A549 (cell line): ENCODE measurements at regions not wholly inside any gene's neighbourhood (a gene's known extent, or its start where the extent isn't known, plus 50 kb on each side); places are given as distances from the start of the nearest gene placed in this dataset.

Experiments
- ATAC-seq, 2 experiments: fragments of 200-7000 bp in 1 of 2; fragments of >200 bp in 1 of 2; cut with Nextera tagmentation in 1 of 2; cut with Tn5 transposase in 1 of 2; 3 replicates each; pipeline versions ENCODE4 v1.8.0 to v1.9.1; 2018 to 2020; ENCODE audit warnings: mild to moderate bottlenecking in 1 of 2, moderate library complexity in 1 of 2
- CTCF ChIA-PET: fragments of 300-600 bp; sonication (Branson Sonifier 250); formaldehyde crosslinking; extraction: SDS; loops from one replicate; lab custom pipeline; 2021; ENCODE audit warnings: antibody characterized with exemption, inconsistent platforms; lab: Yijun Ruan, JAX
- POLR2A ChIA-PET: fragments of 350-600 bp; formaldehyde crosslinking; extraction: SDS; loops from one replicate; lab custom pipeline; 2021; ENCODE audit warnings: antibody characterized with exemption, inconsistent platforms; lab: Yijun Ruan, JAX
- DNase-seq, 2 experiments: peaks; one replicate each; pipeline versions ENCODE4 v3.0.0 to v3.0.0-alpha.2; 2011 to 2016; ENCODE audit warnings: low read depth in 1 of 2, low spot score in 1 of 2
- FAIRE-seq: peaks from 2 replicates; lab custom pipeline; 2011; peaks lifted over from hg19 to GRCh38; lab: Jason Lieb, UNC
- H3K27ac ChIP-seq, 2 experiments: fragments of >200 bp; sonication (Bioruptor Twin); formaldehyde crosslinking; 3 replicates each; pipeline ENCODE4 v1.5.1; 2016 to 2017
- H3K4me1 ChIP-seq: fragments of >200 bp; sonication (Bioruptor Twin); formaldehyde crosslinking; 3 replicates; pipeline ENCODE4 v1.6.1; 2016
- H3K4me2 ChIP-seq: fragments of >200 bp; sonication (Bioruptor Twin); formaldehyde crosslinking; 3 replicates; pipeline ENCODE4 v1.6.1; 2016
- H3K4me3 ChIP-seq: fragments of >200 bp; sonication (Bioruptor Twin); formaldehyde crosslinking; 3 replicates; pipeline ENCODE4 v1.5.1; 2016
- H3K9me3 ChIP-seq: fragments of >200 bp; sonication (Bioruptor Twin); formaldehyde crosslinking; 3 replicates; pipeline ENCODE4 v1.6.1; 2016
- CBX2 ChIP-seq: fragments of 200-600 bp; sonication (generic); IDR thresholded peaks from 2 replicates; pipeline ENCODE4 v1.6.1; 2016; ENCODE audit warnings: low read depth, mild to moderate bottlenecking, borderline replicate concordance
- CBX8 ChIP-seq: fragments of 200-600 bp; sonication (generic); IDR thresholded peaks from 2 replicates; pipeline ENCODE4 v1.6.1; 2016
- EHMT2 ChIP-seq: fragments of 200-600 bp; sonication (generic); IDR thresholded peaks from 2 replicates; pipeline ENCODE4 v1.6.1; 2016; ENCODE audit warnings: antibody characterized with exemption, low read depth, mild to moderate bottlenecking, moderate library complexity
- FOSL2 ChIP-seq, 2 experiments: fragments of 450-650 bp in 1 of 2; fragments of >200 bp in 1 of 2; sonication (Bioruptor Twin) in 1 of 2; formaldehyde crosslinking; IDR thresholded peaks; 2 replicates each; pipeline versions ENCODE4 v1.5.0 to v1.6.1; 2016 to 2020; ENCODE audit warnings: mild to moderate bottlenecking in 1 of 2, moderate library complexity in 1 of 2
- FOXS1 ChIP-seq: fragments of 250-450 bp; sonication (Bioruptor Pico); IDR thresholded peaks from 2 replicates; pipeline ENCODE4 v1.5.0; 2020; ENCODE audit warnings: mild to moderate bottlenecking, moderate library complexity
- HEYL ChIP-seq: fragments of 250-450 bp; sonication (Bioruptor Pico); IDR thresholded peaks from 2 replicates; pipeline ENCODE4 v1.8.0; 2021; ENCODE audit warnings: mild to moderate bottlenecking, moderate library complexity
- HOXB5 ChIP-seq: fragments of 250-450 bp; sonication (Bioruptor Pico); IDR thresholded peaks from 2 replicates; pipeline ENCODE4 v1.5.0; 2020; ENCODE audit warnings: mild to moderate bottlenecking, moderate library complexity
- JUNB ChIP-seq: fragments of >200 bp; sonication (Bioruptor Twin); formaldehyde crosslinking; IDR thresholded peaks from 2 replicates; pipeline ENCODE4 v1.6.1; 2016
- KDM1A ChIP-seq: fragments of 200-600 bp; sonication (generic); IDR thresholded peaks from 2 replicates; pipeline ENCODE4 v1.6.1; 2016; ENCODE audit warnings: low read depth, mild to moderate bottlenecking
- KDM5A ChIP-seq: fragments of 200-600 bp; sonication (generic); IDR thresholded peaks from 2 replicates; pipeline ENCODE4 v1.6.1; 2016; ENCODE audit warnings: antibody characterized with exemption, mild to moderate bottlenecking
- MYC ChIP-seq: IDR thresholded peaks from 2 replicates; pipeline ENCODE4 v1.6.1; 2012; ENCODE audit warnings: mild to moderate bottlenecking, inconsistent platforms, low read length, improper control_type of control experiment, borderline replicate concordance
- NFE2L2 ChIP-seq: fragments of 150-350 bp; conservative IDR thresholded peaks from 2 replicates; pipeline ENCODE4 v1.6.1; 2014; ENCODE audit warnings: low read length
- NPAS2 ChIP-seq: fragments of 250-450 bp; sonication (Bioruptor Pico); IDR thresholded peaks from 2 replicates; pipeline ENCODE4 v1.8.0; 2022; ENCODE audit warnings: mild to moderate bottlenecking, moderate library complexity, borderline replicate concordance
- PHF8 ChIP-seq: fragments of 200-600 bp; sonication (generic); IDR thresholded peaks from 2 replicates; pipeline ENCODE4 v1.6.1; 2016; ENCODE audit warnings: low read depth, mild to moderate bottlenecking, antibody characterized with exemption, moderate library complexity, borderline replicate concordance
- POLR2AphosphoS2 ChIP-seq: conservative IDR thresholded peaks from 2 replicates; pipeline ENCODE4 v1.6.1; 2012; ENCODE audit warnings: low read length, improper control_type of control experiment, inconsistent platforms
- ZC3H11A ChIP-seq: fragments of 450-650 bp; IDR thresholded peaks from 2 replicates; pipeline ENCODE4 v1.6.1; 2014; ENCODE audit warnings: antibody characterized with exemption, mild to moderate bottlenecking
- ZSCAN20 ChIP-seq: fragments of 250-450 bp; sonication (Bioruptor Pico); IDR thresholded peaks from 2 replicates; pipeline ENCODE4 v1.8.0; 2022; ENCODE audit warnings: mild to moderate bottlenecking, moderate library complexity
- WGBS: methylation state at CpG from one replicate; pipeline ENCODE4 v1.1.6; 2017; ENCODE audit errors: missing lambda C conversion rate; 5-methylcytosine and 5-hydroxymethylcytosine counted together
- TF ChIP-seq, protein P1 (sequence below): IDR thresholded peaks from 2 replicates; pipeline ENCODE4 v1.6.1; 2012
- TF ChIP-seq, protein P2 (sequence below): fragments of 450-650 bp; IDR thresholded peaks from 2 replicates; pipeline ENCODE4 v1.6.1; 2014; ENCODE audit warnings: antibody characterized with exemption
- TF ChIP-seq, protein P3 (sequence below): IDR thresholded peaks from 2 replicates; pipeline ENCODE4 v1.6.1; 2012
- TF ChIP-seq, protein P4 (sequence below): fragments of 150-350 bp; IDR thresholded peaks from 2 replicates; pipeline ENCODE4 v1.6.1; 2014; ENCODE audit warnings: low read depth, mild to moderate bottlenecking, low read length
- TF ChIP-seq, protein P5 (sequence below): fragments of >200 bp; sonication (Bioruptor Twin); formaldehyde crosslinking; IDR thresholded peaks from 3 replicates; pipeline ENCODE4 v1.5.1; 2016

DNA sequence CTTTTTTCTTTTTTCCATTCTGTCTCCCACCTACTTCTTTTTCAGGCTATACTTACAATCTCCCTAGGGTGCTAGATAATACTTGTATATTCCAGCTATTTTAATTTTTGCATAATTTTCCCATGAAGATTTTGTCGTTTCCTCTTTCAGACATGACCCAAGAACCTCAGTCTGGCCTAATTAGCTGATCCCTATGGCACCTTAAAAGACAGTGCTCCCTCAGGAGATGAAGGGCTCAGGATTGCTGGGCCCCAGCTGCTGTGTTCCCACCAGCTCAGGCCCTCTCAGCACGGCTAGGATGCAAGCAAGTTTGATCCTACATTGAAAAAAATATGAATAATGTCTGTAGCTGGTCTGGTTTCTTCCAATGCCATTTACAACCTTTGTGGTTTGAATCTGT is 55.0 kb upstream of the RGS5 start:
- Histone ChIP-seq H3K4me1 (no peaks in the 10 kb centered on the region), H3K27ac (no peak overlapping the region), H3K4me3 (no peak overlapping the region), H3K9me3 (no peaks in the 10 kb centered on the region)
- ChIA-PET POLR2A (no interaction called here), CTCF (interaction anchor here (0.7 to 1.3 kb wide), 3 partner anchors 64 to 939 kb away, joined by 3 read pairs; no protein-coding TSS in a partner anchor)
- DNase-seq = no peak
- WGBS = 14% methylated on average over 2 of the region's 2 CpGs
- no peak for TF ChIP-seq HEYL
- no peak for TF ChIP-seq NPAS2 (CRISPR knock-in tag)
- no peak for TF ChIP-seq NFE2L2
- no peak for TF ChIP-seq ZC3H11A
- TF ChIP-seq EHMT2 = no peak
- TF ChIP-seq KDM5A = no peak
- no peak for TF ChIP-seq ZSCAN20 (CRISPR knock-in tag)
- no peak for TF ChIP-seq CBX8
- TF ChIP-seq, protein P1, sequence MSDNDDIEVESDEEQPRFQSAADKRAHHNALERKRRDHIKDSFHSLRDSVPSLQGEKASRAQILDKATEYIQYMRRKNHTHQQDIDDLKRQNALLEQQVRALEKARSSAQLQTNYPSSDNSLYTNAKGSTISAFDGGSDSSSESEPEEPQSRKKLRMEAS = no peak
- TF ChIP-seq, protein P2, sequence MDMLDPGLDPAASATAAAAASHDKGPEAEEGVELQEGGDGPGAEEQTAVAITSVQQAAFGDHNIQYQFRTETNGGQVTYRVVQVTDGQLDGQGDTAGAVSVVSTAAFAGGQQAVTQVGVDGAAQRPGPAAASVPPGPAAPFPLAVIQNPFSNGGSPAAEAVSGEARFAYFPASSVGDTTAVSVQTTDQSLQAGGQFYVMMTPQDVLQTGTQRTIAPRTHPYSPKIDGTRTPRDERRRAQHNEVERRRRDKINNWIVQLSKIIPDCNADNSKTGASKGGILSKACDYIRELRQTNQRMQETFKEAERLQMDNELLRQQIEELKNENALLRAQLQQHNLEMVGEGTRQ = no peak
- TF ChIP-seq, protein P3, sequence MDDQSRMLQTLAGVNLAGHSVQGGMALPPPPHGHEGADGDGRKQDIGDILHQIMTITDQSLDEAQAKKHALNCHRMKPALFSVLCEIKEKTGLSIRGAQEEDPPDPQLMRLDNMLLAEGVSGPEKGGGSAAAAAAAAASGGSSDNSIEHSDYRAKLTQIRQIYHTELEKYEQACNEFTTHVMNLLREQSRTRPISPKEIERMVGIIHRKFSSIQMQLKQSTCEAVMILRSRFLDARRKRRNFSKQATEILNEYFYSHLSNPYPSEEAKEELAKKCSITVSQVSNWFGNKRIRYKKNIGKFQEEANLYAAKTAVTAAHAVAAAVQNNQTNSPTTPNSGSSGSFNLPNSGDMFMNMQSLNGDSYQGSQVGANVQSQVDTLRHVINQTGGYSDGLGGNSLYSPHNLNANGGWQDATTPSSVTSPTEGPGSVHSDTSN = no peak
- TF ChIP-seq JUNB = no peak
- TF ChIP-seq PHF8 = no peak
- TF ChIP-seq, protein P4, sequence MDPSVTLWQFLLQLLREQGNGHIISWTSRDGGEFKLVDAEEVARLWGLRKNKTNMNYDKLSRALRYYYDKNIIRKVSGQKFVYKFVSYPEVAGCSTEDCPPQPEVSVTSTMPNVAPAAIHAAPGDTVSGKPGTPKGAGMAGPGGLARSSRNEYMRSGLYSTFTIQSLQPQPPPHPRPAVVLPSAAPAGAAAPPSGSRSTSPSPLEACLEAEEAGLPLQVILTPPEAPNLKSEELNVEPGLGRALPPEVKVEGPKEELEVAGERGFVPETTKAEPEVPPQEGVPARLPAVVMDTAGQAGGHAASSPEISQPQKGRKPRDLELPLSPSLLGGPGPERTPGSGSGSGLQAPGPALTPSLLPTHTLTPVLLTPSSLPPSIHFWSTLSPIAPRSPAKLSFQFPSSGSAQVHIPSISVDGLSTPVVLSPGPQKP = no peak
- TF ChIP-seq POLR2AphosphoS2 = no peak
- no peak for TF ChIP-seq KDM1A
- no peak for TF ChIP-seq HOXB5
- TF ChIP-seq, protein P5, sequence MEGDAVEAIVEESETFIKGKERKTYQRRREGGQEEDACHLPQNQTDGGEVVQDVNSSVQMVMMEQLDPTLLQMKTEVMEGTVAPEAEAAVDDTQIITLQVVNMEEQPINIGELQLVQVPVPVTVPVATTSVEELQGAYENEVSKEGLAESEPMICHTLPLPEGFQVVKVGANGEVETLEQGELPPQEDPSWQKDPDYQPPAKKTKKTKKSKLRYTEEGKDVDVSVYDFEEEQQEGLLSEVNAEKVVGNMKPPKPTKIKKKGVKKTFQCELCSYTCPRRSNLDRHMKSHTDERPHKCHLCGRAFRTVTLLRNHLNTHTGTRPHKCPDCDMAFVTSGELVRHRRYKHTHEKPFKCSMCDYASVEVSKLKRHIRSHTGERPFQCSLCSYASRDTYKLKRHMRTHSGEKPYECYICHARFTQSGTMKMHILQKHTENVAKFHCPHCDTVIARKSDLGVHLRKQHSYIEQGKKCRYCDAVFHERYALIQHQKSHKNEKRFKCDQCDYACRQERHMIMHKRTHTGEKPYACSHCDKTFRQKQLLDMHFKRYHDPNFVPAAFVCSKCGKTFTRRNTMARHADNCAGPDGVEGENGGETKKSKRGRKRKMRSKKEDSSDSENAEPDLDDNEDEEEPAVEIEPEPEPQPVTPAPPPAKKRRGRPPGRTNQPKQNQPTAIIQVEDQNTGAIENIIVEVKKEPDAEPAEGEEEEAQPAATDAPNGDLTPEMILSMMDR = no peak
- TF ChIP-seq, all 56 proteins: peak for 0
- no peak overlapping the region for H3K4me2 ChIP-seq
- ATAC-seq (no peak), FAIRE-seq (no peak)

DNA sequence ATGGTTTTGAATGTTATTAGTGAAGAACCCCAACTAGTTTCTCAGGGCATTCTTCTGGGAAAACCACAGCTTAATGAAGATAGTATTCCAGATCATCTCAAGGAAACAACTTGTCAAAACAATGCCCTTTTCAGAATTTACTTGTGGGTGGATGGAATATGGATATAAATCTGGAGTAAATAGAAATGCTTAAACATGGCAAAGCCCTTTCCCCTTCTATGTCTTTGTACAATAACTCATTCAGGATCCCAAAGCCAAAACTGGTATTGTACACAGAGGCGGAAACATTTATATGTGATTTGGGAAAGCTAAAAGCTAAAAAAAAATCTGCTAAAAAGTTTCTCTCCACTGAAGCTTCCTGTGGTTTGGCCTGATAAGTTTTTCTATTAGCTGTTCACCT is 55.5 kb upstream of the RGS5 start:
- Histone ChIP-seq H3K4me1 (no peaks in the 10 kb centered on the region), H3K4me3 (no peak overlapping the region), H3K27ac (no peak overlapping the region), H3K4me2 (no peak overlapping the region), H3K9me3 (no peaks in the 10 kb centered on the region)
- CTCF ChIA-PET = interaction anchor here (0.7 to 1.3 kb wide), 4 partner anchors 20 to 939 kb away, joined by 3 to 4 read pairs (median 3); no protein-coding TSS in a partner anchor
- DNase-seq = no peak
- ATAC-seq = no peak
- WGBS = 91% methylated on average over 1 of the region's 1 CpG
- POLR2A ChIA-PET = no interaction called here
- no peak for FAIRE-seq
- TF ChIP-seq FOXS1 (no peak), FOSL2 (IDR thresholded peaks at IDR 0.05) (no peak), FOSL2 (CRISPR knock-in tag; IDR thresholded peaks at IDR 0.05) (no peak), CBX8 (no peak), MYC (no peak), CBX2 (no peak)
